Panc1 (cell line): ENCODE measurements at regions not wholly inside any gene's neighbourhood (a gene's known extent, or its start where the extent isn't known, plus 50 kb on each side); places are given as distances from the start of the nearest gene placed in this dataset.
"Not testable (repeated sequence)": the region's sequence is repeated elsewhere in the genome, so short reads cannot be mapped to it uniquely, and the experiment has no call there.

Experiments used
- CTCF ChIP-seq: fragments of 450-650 bp; IDR thresholded peaks from 2 replicates; pipeline ENCODE4 v1.5.1; 2017; ENCODE audit warnings: mild to moderate bottlenecking
- POLR2AphosphoS5 ChIP-seq: IDR thresholded peaks from 2 replicates; pipeline ENCODE4 v1.6.1; 2012; ENCODE audit warnings: mild to moderate bottlenecking, low read depth, low read length, moderate library complexity
- REST ChIP-seq, 2 experiments: IDR thresholded peaks; 2 replicates each; pipeline ENCODE4 v1.6.1; 2011 to 2012; ENCODE audit warnings: low read depth in 2 of 2, control low read depth in 1 of 2, low read length in 1 of 2, mild to moderate bottlenecking in 1 of 2, moderate library complexity in 1 of 2; ENCODE audit not compliant: insufficient read depth in 1 of 2
- SIN3A ChIP-seq: IDR thresholded peaks from 2 replicates; pipeline ENCODE4 v1.6.1; 2012; ENCODE audit warnings: low read depth, mild to moderate bottlenecking, low read length, moderate library complexity, borderline replicate concordance; ENCODE audit not compliant: insufficient read depth
- TCF7L2 ChIP-seq: IDR thresholded peaks from 2 replicates; pipeline ENCODE4 v1.6.1; 2011; ENCODE audit warnings: mild to moderate bottlenecking, low read depth, low read length, inconsistent platforms

- not testable (repeated sequence) for TF ChIP-seq CTCF; SIN3A; TCF7L2; REST (IDR thresholded peaks at IDR 0.05; ENCODE audit: insufficient read depth in 1 of 2, low read depth in 2 of 2, low read length in 1 of 2); POLR2AphosphoS5
Observed at GRCh38 chr3:69609566-69609965, 129.7 kb upstream of the MITF start.
